GM12891 (cell line): ENCODE measurements at regions not wholly inside any gene's neighbourhood (a gene's known extent, or its start where the extent isn't known, plus 50 kb on each side); places are given as distances from the start of the nearest gene placed in this dataset.

ENCODE experiments used
- POLR2A ChIP-seq: IDR thresholded peaks from 2 replicates; pipeline ENCODE4 v1.6.1; 2011; ENCODE audit warnings: low read depth, low read length, control low read depth
- POU2F2 ChIP-seq: IDR thresholded peaks from 2 replicates; pipeline ENCODE4 v1.6.1; 2011; ENCODE audit warnings: low read depth, mild to moderate bottlenecking, control low read depth, low read length, moderate library complexity

DNA sequence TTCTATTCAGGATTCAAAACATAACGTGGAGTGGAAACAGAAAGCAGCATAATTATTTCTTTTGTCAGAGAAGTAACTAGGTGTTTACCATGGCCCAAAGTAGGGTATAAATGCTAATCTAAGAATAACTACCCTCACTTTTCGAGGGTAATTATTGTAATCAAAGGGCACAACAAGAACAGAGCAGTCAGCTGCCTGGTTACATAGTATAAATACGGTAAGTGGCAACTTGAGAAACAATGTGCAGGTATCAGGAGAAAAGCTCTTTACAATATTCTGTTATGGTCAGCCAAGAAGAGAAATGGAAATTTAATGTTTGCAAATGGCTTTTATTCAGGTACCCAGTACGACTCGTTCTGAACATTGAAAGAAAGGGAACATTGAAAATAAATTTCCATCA is 242.0 kb upstream of the NPY start:
- TF ChIP-seq POLR2A (no peak), POU2F2 (no peak)
